MCF 10A (cell line): ENCODE measurements at regions not wholly inside any gene's neighbourhood (a gene's known extent, or its start where the extent isn't known, plus 50 kb on each side); places are given as distances from the start of the nearest gene placed in this dataset.

ENCODE experiments used
- BruUV-seq: library from RNA; stranded (reverse); fragments of 400-500 nt; replicated peaks from 2 replicates; lab custom pipeline; 2021; lab: Mats Ljungman, UMichigan
- CTCF ChIA-PET: fragments of 300-600 bp; sonication (Branson Sonifier 250); formaldehyde crosslinking; extraction: SDS; loops from one replicate; lab custom pipeline; 2021; ENCODE audit warnings: antibody characterized with exemption, inconsistent platforms; lab: Yijun Ruan, JAX
- POLR2A ChIA-PET: fragments of 300-600, 350-650 bp; sonication (Branson Sonifier 250); formaldehyde crosslinking; extraction: SDS; loops from one replicate; lab custom pipeline; 2020; ENCODE audit warnings: antibody characterized with exemption, inconsistent platforms; lab: Yijun Ruan, JAX
- DNase-seq: peaks from one replicate; pipeline ENCODE4 v3.0.0-alpha.2; 2018; ENCODE audit not compliant: unreplicated experiment
- H3K27ac Mint-ChIP-seq: one replicate; pipeline ENCODE4 v1.8.0; 2022; ENCODE audit warnings: mild to moderate bottlenecking, low read depth, mixed read lengths; ENCODE audit not compliant: unreplicated experiment
- H3K27me3 Mint-ChIP-seq: one replicate; pipeline ENCODE4 v1.8.0; 2022; ENCODE audit warnings: mixed read lengths; ENCODE audit not compliant: insufficient read depth, unreplicated experiment
- H3K36me3 Mint-ChIP-seq: one replicate; pipeline ENCODE4 v1.8.0; 2022; ENCODE audit warnings: mild to moderate bottlenecking, moderate library complexity, mixed read lengths; ENCODE audit not compliant: insufficient read depth, unreplicated experiment
- H3K4me1 Mint-ChIP-seq: one replicate; pipeline ENCODE4 v1.8.0; 2022; ENCODE audit warnings: mixed read lengths; ENCODE audit not compliant: insufficient read depth, unreplicated experiment
- H3K4me3 Mint-ChIP-seq: one replicate; pipeline ENCODE4 v1.8.0; 2022; ENCODE audit warnings: mild to moderate bottlenecking, moderate library complexity, mixed read lengths; ENCODE audit not compliant: unreplicated experiment
- H3K9me3 Mint-ChIP-seq: one replicate; pipeline ENCODE4 v1.8.0; 2022; ENCODE audit warnings: mixed read lengths; ENCODE audit not compliant: unreplicated experiment
- intact Hi-C: fragments of 100-400 bp; cut with micrococcal nuclease; formaldehyde crosslinking; loops from 2 replicates; pipeline ENCODE4 v1.14.1; 2022
- TF ChIP-seq, protein P1 (sequence below): fragments of 200-600 bp; IDR thresholded peaks from one replicate; pipeline ENCODE4 v1.8.0; 2022; ENCODE audit warnings: antibody characterized with exemption, mild to moderate bottlenecking; ENCODE audit not compliant: unreplicated experiment

DNA sequence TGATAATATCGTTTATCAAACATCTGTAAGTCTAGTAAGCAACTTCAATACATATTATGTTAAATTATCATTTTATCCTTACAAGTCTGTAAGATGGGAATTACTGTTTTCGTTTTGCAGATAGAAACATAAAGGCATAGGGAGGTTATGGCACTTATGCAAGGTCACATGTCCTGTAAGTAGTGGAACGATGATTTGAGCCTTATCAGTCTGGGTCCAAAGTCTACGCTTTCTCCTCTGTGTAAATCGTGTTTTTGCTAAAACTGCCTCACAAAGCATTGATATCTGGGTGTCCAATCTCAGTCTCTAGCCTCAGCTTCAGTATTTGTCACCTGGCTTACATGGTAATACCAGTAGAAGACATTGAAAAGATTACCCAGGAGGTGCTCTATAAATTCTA, 174.9 kb upstream of the RASSF8 start:
- Mint-ChIP-seq H3K9me3 (no peaks in the 10 kb centered on the region), H3K27ac (peak overlapping the region; percentile 16), H3K4me3 (no peak overlapping the region), H3K4me1 (no peaks in the 10 kb centered on the region), H3K36me3 (peaks cover 7% of the 10 kb centered on the region), H3K27me3 (no peaks in the 10 kb centered on the region)
- no peak for DNase-seq
- intact Hi-C loops = no loop called here
- POLR2A ChIA-PET = interaction anchor here (0.6 kb wide), 1 partner anchor 12 kb away, joined by 3 read pairs; no protein-coding TSS in a partner anchor
- CTCF ChIA-PET = interaction anchor here (0.7 kb wide), 1 partner anchor 1102 kb away, joined by 3 read pairs; no protein-coding TSS in a partner anchor
- BruUV-seq = no TSS peak
- TF ChIP-seq, protein P1, sequence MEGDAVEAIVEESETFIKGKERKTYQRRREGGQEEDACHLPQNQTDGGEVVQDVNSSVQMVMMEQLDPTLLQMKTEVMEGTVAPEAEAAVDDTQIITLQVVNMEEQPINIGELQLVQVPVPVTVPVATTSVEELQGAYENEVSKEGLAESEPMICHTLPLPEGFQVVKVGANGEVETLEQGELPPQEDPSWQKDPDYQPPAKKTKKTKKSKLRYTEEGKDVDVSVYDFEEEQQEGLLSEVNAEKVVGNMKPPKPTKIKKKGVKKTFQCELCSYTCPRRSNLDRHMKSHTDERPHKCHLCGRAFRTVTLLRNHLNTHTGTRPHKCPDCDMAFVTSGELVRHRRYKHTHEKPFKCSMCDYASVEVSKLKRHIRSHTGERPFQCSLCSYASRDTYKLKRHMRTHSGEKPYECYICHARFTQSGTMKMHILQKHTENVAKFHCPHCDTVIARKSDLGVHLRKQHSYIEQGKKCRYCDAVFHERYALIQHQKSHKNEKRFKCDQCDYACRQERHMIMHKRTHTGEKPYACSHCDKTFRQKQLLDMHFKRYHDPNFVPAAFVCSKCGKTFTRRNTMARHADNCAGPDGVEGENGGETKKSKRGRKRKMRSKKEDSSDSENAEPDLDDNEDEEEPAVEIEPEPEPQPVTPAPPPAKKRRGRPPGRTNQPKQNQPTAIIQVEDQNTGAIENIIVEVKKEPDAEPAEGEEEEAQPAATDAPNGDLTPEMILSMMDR = no peak

GRCh38 chr12:25784669-25785068, 173.8 kb upstream of the RASSF8 start:
- TF ChIP-seq, protein P1 = no peak
- H3K27ac Mint-ChIP-seq = no peak overlapping the region
- no peaks in the 10 kb centered on the region for H3K9me3 Mint-ChIP-seq
- H3K27me3 Mint-ChIP-seq = no peaks in the 10 kb centered on the region
- ChIA-PET CTCF (no interaction called here), POLR2A (no interaction called here)
- no peak for DNase-seq
- H3K36me3 Mint-ChIP-seq = peaks cover 7% of the 10 kb centered on the region
- no TSS peak for BruUV-seq
- intact Hi-C loops = no loop called here
- no peaks in the 10 kb centered on the region for H3K4me1 Mint-ChIP-seq
- H3K4me3 Mint-ChIP-seq = no peak overlapping the region

DNA sequence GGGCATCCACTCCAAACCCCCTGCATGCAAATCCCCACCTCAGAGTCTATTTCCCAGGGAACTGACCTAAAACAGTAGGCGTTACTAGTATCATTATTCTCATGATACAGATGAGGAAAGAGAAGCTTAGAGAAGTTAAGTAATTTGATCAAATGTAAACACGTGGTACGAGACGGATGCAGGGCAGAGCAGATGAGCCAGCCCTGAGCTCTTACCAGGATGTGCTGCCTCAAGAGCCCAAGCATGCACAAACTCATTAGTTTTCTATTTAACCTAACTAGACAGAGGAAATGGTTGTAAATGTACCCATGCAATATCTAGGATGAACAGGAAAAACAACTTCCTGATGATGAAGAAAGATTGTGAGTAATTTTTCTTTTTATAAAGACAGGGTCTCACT, 173.3 kb upstream of the RASSF8 start:
- no TSS peak for BruUV-seq
- ChIA-PET CTCF (no interaction called here), POLR2A (no interaction called here)
- DNase-seq = no peak
- H3K4me3 Mint-ChIP-seq = no peak overlapping the region
- TF ChIP-seq, protein P1 = no peak
- intact Hi-C loops = no loop called here
- no peaks in the 10 kb centered on the region for H3K9me3 Mint-ChIP-seq
- no peak overlapping the region for H3K27ac Mint-ChIP-seq
- H3K27me3 Mint-ChIP-seq = no peaks in the 10 kb centered on the region
- H3K4me1 Mint-ChIP-seq = no peaks in the 10 kb centered on the region
- peaks cover 7% of the 10 kb centered on the region for H3K36me3 Mint-ChIP-seq

- intact Hi-C loops = no loop called here
- Mint-ChIP-seq H3K27me3 (no peaks in the 10 kb centered on the region), H3K4me1 (peaks cover 13% of the 10 kb centered on the region), H3K36me3 (peaks cover 7% of the 10 kb centered on the region), H3K27ac (no peak overlapping the region), H3K9me3 (peaks cover 5% of the 10 kb centered on the region), H3K4me3 (no peak overlapping the region)
- no TSS peak for BruUV-seq
- ChIA-PET POLR2A (interaction anchor here (0.7 kb wide), 1 partner anchor 19 kb away, joined by 3 read pairs; no protein-coding TSS in a partner anchor), CTCF (no interaction called here)
- TF ChIP-seq, protein P1 = no peak
- no peak for DNase-seq
These were observed 170.8 kb upstream of the RASSF8 start for GRCh38 chr12:25787701-25788100.
